GM23338 (cell line): ENCODE measurements at regions not wholly inside any gene's neighbourhood (a gene's known extent, or its start where the extent isn't known, plus 50 kb on each side); places are given as distances from the start of the nearest gene placed in this dataset.

Experiments used
- ATAC-seq: fragments of 200-7000 bp; cut with Tn5 transposase; 3 replicates; pipeline ENCODE4 v1.9.1; 2020
- DNase-seq: peaks from one replicate; pipeline ENCODE4 v3.0.0-alpha.2; 2015; ENCODE audit warnings: low spot score
- H2AFZ ChIP-seq: fragments of 200-600 bp; sonication (generic); 2 replicates; pipeline ENCODE4 v1.8.0; 2016; ENCODE audit warnings: antibody characterized with exemption, mild to moderate bottlenecking, moderate library complexity
- H3F3A ChIP-seq: fragments of 200-600 bp; sonication (generic); replicated peaks from 2 replicates; pipeline ENCODE4 v1.8.0; 2017; ENCODE audit warnings: antibody characterized with exemption, mixed run types, low read depth
- H3K27ac ChIP-seq: fragments of 200-600 bp; sonication (generic); 2 replicates; pipeline ENCODE4 v1.6.1; 2016; ENCODE audit warnings: low read depth
- H3K27me3 ChIP-seq: fragments of 200-600 bp; sonication (generic); 2 replicates; pipeline ENCODE4 v1.8.0; 2016; ENCODE audit warnings: mild to moderate bottlenecking, mixed run types, moderate library complexity; ENCODE audit not compliant: insufficient read depth
- H3K36me3 ChIP-seq: fragments of 200-600 bp; sonication (generic); 2 replicates; pipeline ENCODE4 v1.8.0; 2016; ENCODE audit warnings: mild to moderate bottlenecking; ENCODE audit not compliant: insufficient read depth
- H3K4me1 ChIP-seq: fragments of 200-600 bp; sonication (generic); 2 replicates; pipeline ENCODE4 v1.8.0; 2016; ENCODE audit warnings: mild to moderate bottlenecking, moderate library complexity; ENCODE audit not compliant: insufficient read depth
- H3K4me2 ChIP-seq: fragments of 200-600 bp; sonication (generic); 2 replicates; pipeline ENCODE4 v1.7.1; 2017; ENCODE audit warnings: mixed run types
- H3K4me3 ChIP-seq: fragments of 200-600 bp; sonication (generic); 2 replicates; pipeline ENCODE4 v1.6.1; 2016; ENCODE audit warnings: mixed run types
- H3K79me2 ChIP-seq: fragments of 200-600 bp; sonication (generic); replicated peaks from 2 replicates; pipeline ENCODE4 v1.8.0; 2017; ENCODE audit warnings: mild to moderate bottlenecking; ENCODE audit not compliant: insufficient read depth
- H3K9me2 ChIP-seq: fragments of 200-600 bp; sonication (generic); 2 replicates; pipeline ENCODE4 v1.8.0; 2017; ENCODE audit not compliant: insufficient read depth
- H4K20me1 ChIP-seq: fragments of 200-600 bp; sonication (generic); replicated peaks from 2 replicates; pipeline ENCODE4 v1.8.0; 2017; ENCODE audit warnings: mild to moderate bottlenecking; ENCODE audit not compliant: insufficient read depth
- H3K27ac Mint-ChIP-seq: 2 replicates; pipeline ENCODE4 v1.8.0; 2020; ENCODE audit warnings: inconsistent platforms, mild to moderate bottlenecking, moderate library complexity, mixed read lengths
- H3K27me3 Mint-ChIP-seq: 3 replicates; pipeline ENCODE4 v1.8.0; 2022; ENCODE audit warnings: low read depth, mild to moderate bottlenecking, moderate library complexity, mixed read lengths, inconsistent platforms; ENCODE audit not compliant: insufficient read depth, poor library complexity
- H3K36me3 Mint-ChIP-seq: 3 replicates; pipeline ENCODE4 v1.8.0; 2021; ENCODE audit warnings: low read depth, mild to moderate bottlenecking, inconsistent platforms, moderate library complexity, mixed read lengths
- H3K4me1 Mint-ChIP-seq: 3 replicates; pipeline ENCODE4 v1.8.0; 2020; ENCODE audit warnings: mild to moderate bottlenecking, inconsistent platforms, mixed read lengths
- H3K4me3 Mint-ChIP-seq: 3 replicates; pipeline ENCODE4 v1.8.0; 2021; ENCODE audit warnings: moderate library complexity, mild to moderate bottlenecking, inconsistent platforms, mixed read lengths
- H3K9me3 Mint-ChIP-seq: 3 replicates; pipeline ENCODE4 v1.8.0; 2020; ENCODE audit warnings: moderate library complexity, mild to moderate bottlenecking, inconsistent platforms, mixed read lengths
- CTCF ChIP-seq, 2 experiments: fragments of 200-600 bp in 1 of 2; sonication (generic) in 1 of 2; conservative IDR thresholded peaks; 2 replicates each; pipeline versions ENCODE4 v1.5.1 to v1.6.1; 2016 to 2017; ENCODE audit warnings: antibody characterized with exemption in 2 of 2, low read depth in 2 of 2, mild to moderate bottlenecking in 2 of 2, moderate library complexity in 1 of 2
- ETS1 ChIP-seq: IDR thresholded peaks from 2 replicates; pipeline ENCODE4 v1.6.1; 2016; ENCODE audit warnings: antibody characterized with exemption
- EZH2 ChIP-seq: fragments of 200-600 bp; sonication (generic); IDR thresholded peaks from one replicate; pipeline ENCODE4 v1.8.0; 2017; ENCODE audit warnings: antibody characterized with exemption, mild to moderate bottlenecking, low read depth; ENCODE audit not compliant: unreplicated experiment
- EZH2phosphoT487 ChIP-seq: fragments of 200-600 bp; sonication (generic); IDR thresholded peaks from one replicate; pipeline ENCODE4 v1.8.1; 2018; ENCODE audit warnings: antibody characterized with exemption; ENCODE audit not compliant: unreplicated experiment
- STAT1 ChIP-seq: IDR thresholded peaks from one replicate; pipeline ENCODE4 v1.6.1; 2016; ENCODE audit warnings: antibody characterized with exemption; ENCODE audit not compliant: unreplicated experiment
- ZNF114 ChIP-seq: fragments of 250-450 bp; sonication (Bioruptor Pico); IDR thresholded peaks from 2 replicates; pipeline ENCODE4 v1.5.0; 2020; ENCODE audit warnings: mild to moderate bottlenecking, moderate library complexity
- ZNF462 ChIP-seq: fragments of 250-450 bp; sonication (Bioruptor Pico); IDR thresholded peaks from 2 replicates; pipeline ENCODE4 v1.5.0; 2020; ENCODE audit warnings: mild to moderate bottlenecking, moderate library complexity

- Histone ChIP-seq H3K4me3 (no peak overlapping the region), H3K9me2 (no peaks in the 10 kb centered on the region), H3K4me1 (no peaks in the 10 kb centered on the region; the same call in 1 of the 2 replicates), H3K27me3 (no peaks in the 10 kb centered on the region), H2AFZ (no peak overlapping the region), H3K79me2 (no peaks in the 10 kb centered on the region), H3K27ac (no peak overlapping the region), H3K36me3 (no peaks in the 10 kb centered on the region; the same call in 1 of the 2 replicates), H4K20me1 (no peaks in the 10 kb centered on the region), H3K4me2 (no peak overlapping the region), H3F3A (no peaks in the 10 kb centered on the region)
- peaks cover 9% of the 10 kb centered on the region for H3K4me1 Mint-ChIP-seq
- DNase-seq = no peak
- H3K4me3 Mint-ChIP-seq = no peak overlapping the region
- peaks cover 7% of the 10 kb centered on the region; the same call in 2 of the 3 replicates for H3K36me3 Mint-ChIP-seq
- peaks cover 8% of the 10 kb centered on the region; the same call in 2 of the 3 replicates for H3K9me3 Mint-ChIP-seq
- TF ChIP-seq ZNF114 (CRISPR knock-in tag) = no peak
- TF ChIP-seq EZH2 = no peak
- no peak for TF ChIP-seq CTCF (conservative IDR thresholded peaks at IDR 0.05; ENCODE audit: low read depth in 2 of 2)
- TF ChIP-seq STAT1 = no peak
- no peak for TF ChIP-seq ZNF462 (CRISPR knock-in tag)
- no peak for TF ChIP-seq ETS1
- TF ChIP-seq EZH2phosphoT487 = no peak
- no peak for ATAC-seq
- H3K27me3 Mint-ChIP-seq = peaks cover 6% of the 10 kb centered on the region
- H3K27ac Mint-ChIP-seq = no peak overlapping the region
Observed at GRCh38 chr7:32150039-32150438, 79.8 kb upstream of the PDE1C start.
